Thyroid gland (tissue), 4 donors: ENCODE measurements at regions not wholly inside any gene's neighbourhood (a gene's known extent, or its start where the extent isn't known, plus 50 kb on each side); places are given as distances from the start of the nearest gene placed in this dataset.

ENCODE experiments used
- DNase-seq, 2 donors: peaks; one replicate each; pipeline ENCODE4 v3.0.0-alpha.2; 2019
- H3K27ac ChIP-seq, 3 donors: fragments of 200-600 bp; sonication (generic); 1 replicate in 2 of 3; 2 replicates in 1 of 3; pipeline ENCODE4 v1.5.1; 2016 to 2019; ENCODE audit warnings: mild to moderate bottlenecking in 1 of 3, moderate library complexity in 1 of 3
- H3K27me3 ChIP-seq: fragments of 200-600 bp; sonication (generic); one replicate; pipeline ENCODE4 v1.5.1; 2019
- H3K36me3 ChIP-seq, 2 donors: fragments of 200-600 bp; sonication (generic); one replicate each; pipeline ENCODE4 v1.5.1; 2016 to 2019
- H3K4me1 ChIP-seq, 2 donors: fragments of 200-600 bp; sonication (generic); one replicate each; pipeline ENCODE4 v1.5.1; 2017 to 2019
- H3K4me3 ChIP-seq, 3 donors: fragments of 200-600 bp; sonication (generic); replicated peaks in 1 of 3; 1 replicate in 2 of 3; 2 replicates in 1 of 3; pipeline ENCODE4 v1.5.1; 2016; ENCODE audit warnings: mild to moderate bottlenecking in 1 of 3
- H3K9me3 ChIP-seq: fragments of 200-600 bp; sonication (generic); one replicate; pipeline ENCODE4 v1.5.1; 2017
- POLR2A ChIP-seq, 2 donors: fragments of 450-650 bp; IDR thresholded peaks; one replicate each; pipeline ENCODE4 v1.6.1; 2017; ENCODE audit warnings: antibody characterized with exemption in 2 of 2, mild to moderate bottlenecking in 2 of 2, moderate library complexity in 1 of 2
- WGBS, 2 donors: methylation state at CpG; one replicate each; pipeline ENCODE4 v1.1.5; 2017; 5-methylcytosine and 5-hydroxymethylcytosine counted together
- intact Hi-C: fragments of 100-400 bp; cut with DNase I; formaldehyde crosslinking; loops from one replicate; pipeline ENCODE4 v1.15.1; 2023
- TF ChIP-seq, protein P1 (sequence below), 6 experiments: fragments of 200-600 bp in 3 of 6; fragments of 450-650 bp in 3 of 6; sonication (generic) in 3 of 6; IDR thresholded peaks; one replicate each; pipeline ENCODE4 v1.5.1; 2016 to 2019; ENCODE audit warnings: antibody characterized with exemption in 6 of 6, mild to moderate bottlenecking in 2 of 6, inconsistent platforms in 1 of 6, moderate library complexity in 1 of 6

DNA sequence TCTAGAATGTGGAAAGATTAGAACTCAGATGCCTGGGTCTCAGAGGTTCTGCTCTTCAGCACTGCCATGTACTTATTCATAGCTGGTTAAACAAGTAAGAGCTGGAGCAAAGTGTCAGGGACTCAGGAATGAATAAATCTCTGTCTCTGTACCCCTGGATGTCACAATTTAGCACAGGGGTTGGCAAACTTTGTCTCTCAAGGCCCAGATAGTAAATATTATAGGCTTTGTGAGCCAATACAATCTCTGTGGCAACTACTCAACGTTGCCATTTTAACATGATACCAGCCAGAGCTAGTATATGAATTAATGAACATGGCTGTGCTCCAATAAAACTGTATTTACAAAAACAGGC is 220.3 kb upstream of the MON1B start:
- TF ChIP-seq, protein P1, sequence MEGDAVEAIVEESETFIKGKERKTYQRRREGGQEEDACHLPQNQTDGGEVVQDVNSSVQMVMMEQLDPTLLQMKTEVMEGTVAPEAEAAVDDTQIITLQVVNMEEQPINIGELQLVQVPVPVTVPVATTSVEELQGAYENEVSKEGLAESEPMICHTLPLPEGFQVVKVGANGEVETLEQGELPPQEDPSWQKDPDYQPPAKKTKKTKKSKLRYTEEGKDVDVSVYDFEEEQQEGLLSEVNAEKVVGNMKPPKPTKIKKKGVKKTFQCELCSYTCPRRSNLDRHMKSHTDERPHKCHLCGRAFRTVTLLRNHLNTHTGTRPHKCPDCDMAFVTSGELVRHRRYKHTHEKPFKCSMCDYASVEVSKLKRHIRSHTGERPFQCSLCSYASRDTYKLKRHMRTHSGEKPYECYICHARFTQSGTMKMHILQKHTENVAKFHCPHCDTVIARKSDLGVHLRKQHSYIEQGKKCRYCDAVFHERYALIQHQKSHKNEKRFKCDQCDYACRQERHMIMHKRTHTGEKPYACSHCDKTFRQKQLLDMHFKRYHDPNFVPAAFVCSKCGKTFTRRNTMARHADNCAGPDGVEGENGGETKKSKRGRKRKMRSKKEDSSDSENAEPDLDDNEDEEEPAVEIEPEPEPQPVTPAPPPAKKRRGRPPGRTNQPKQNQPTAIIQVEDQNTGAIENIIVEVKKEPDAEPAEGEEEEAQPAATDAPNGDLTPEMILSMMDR (IDR thresholded peaks at IDR 0.05): no peak
- no peak for TF ChIP-seq POLR2A (IDR thresholded peaks at IDR 0.05)

GRCh38 chr16:76976101-76976500 is 214.9 kb upstream of the MON1B start:
- DNase-seq: no peak

More for the DNA sequence above, 220.3 kb upstream of the MON1B start:
- Histone ChIP-seq H3K9me3 (no peaks in the 10 kb centered on the region), H3K4me3 (no peak overlapping the region), H3K4me1 (no peaks in the 10 kb centered on the region), H3K27me3 (no peaks in the 10 kb centered on the region), H3K36me3 (no peaks in the 10 kb centered on the region), H3K27ac (no peak overlapping the region)
- 56 to 77% methylated on average over 1 of the region's 1 CpG for WGBS, 2 donors
- intact Hi-C loops: no loop called here
- no peak for DNase-seq

GRCh38 chr16:76976756-76977155 is 214.2 kb upstream of the MON1B start:
- H3K4me1 ChIP-seq: no peaks in the 10 kb centered on the region
- H3K36me3 ChIP-seq: no peaks in the 10 kb centered on the region
- intact Hi-C loops: no loop called here
- no peaks in the 10 kb centered on the region for H3K27me3 ChIP-seq
- H3K27ac ChIP-seq: no peak overlapping the region
- DNase-seq: no peak
- H3K4me3 ChIP-seq: no peak overlapping the region
- TF ChIP-seq, protein P1 (IDR thresholded peaks at IDR 0.05): no peak
- no peak for TF ChIP-seq POLR2A (IDR thresholded peaks at IDR 0.05)
- WGBS, 2 donors: 97 to 98% methylated on average over 2 of the region's 2 CpGs
- H3K9me3 ChIP-seq: peaks cover 5% of the 10 kb centered on the region

More at GRCh38 chr16:76976101-76976500, 214.9 kb upstream of the MON1B start:
- intact Hi-C loops: no loop called here
- 87 to 90% methylated on average over 3 of the region's 3 CpGs for WGBS, 2 donors
- TF ChIP-seq, protein P1 (IDR thresholded peaks at IDR 0.05): no peak
- TF ChIP-seq POLR2A (IDR thresholded peaks at IDR 0.05): no peak
- Histone ChIP-seq H3K4me1 (no peaks in the 10 kb centered on the region), H3K27me3 (no peaks in the 10 kb centered on the region), H3K4me3 (no peak overlapping the region), H3K36me3 (no peaks in the 10 kb centered on the region), H3K27ac (no peak overlapping the region), H3K9me3 (peaks cover 5% of the 10 kb centered on the region)

- DNase-seq: no peak
- intact Hi-C loops: no loop called here
- WGBS, 2 donors: 67 to 74% methylated on average over 3 of the region's 3 CpGs
- Histone ChIP-seq H3K4me3 (no peak overlapping the region), H3K4me1 (no peaks in the 10 kb centered on the region), H3K27ac (no peak overlapping the region), H3K27me3 (no peaks in the 10 kb centered on the region), H3K36me3 (no peaks in the 10 kb centered on the region), H3K9me3 (peaks cover 5% of the 10 kb centered on the region)
- TF ChIP-seq, protein P1 (IDR thresholded peaks at IDR 0.05): no peak
- no peak for TF ChIP-seq POLR2A (IDR thresholded peaks at IDR 0.05)
These were observed 206.8 kb upstream of the MON1B start for GRCh38 chr16:76984196-76984595.

GRCh38 chr16:76985392-76986045 is 205.5 kb upstream of the MON1B start:
- no peak overlapping the region for H3K27ac ChIP-seq
- TF ChIP-seq POLR2A (IDR thresholded peaks at IDR 0.05): no peak
- TF ChIP-seq, protein P1 (IDR thresholded peaks at IDR 0.05): no peak
- no peaks in the 10 kb centered on the region for H3K4me1 ChIP-seq
- intact Hi-C loops: no loop called here
- no peaks in the 10 kb centered on the region for H3K36me3 ChIP-seq
- no peaks in the 10 kb centered on the region for H3K9me3 ChIP-seq
- DNase-seq: no peak
- 55 to 56% methylated on average over 4 of the region's 4 CpGs for WGBS, 2 donors
- H3K27me3 ChIP-seq: no peaks in the 10 kb centered on the region
- H3K4me3 ChIP-seq: no peak overlapping the region
